GM19372 (cell line): ENCODE measurements at regions not wholly inside any gene's neighbourhood (a gene's known extent, or its start where the extent isn't known, plus 50 kb on each side); places are given as distances from the start of the nearest gene placed in this dataset.

ENCODE experiments used
- ATAC-seq: cut with Tn5 transposase; IDR thresholded peaks from one replicate; pipeline ENCODE4 v1.9.1; 2021; ENCODE audit warnings: mild to moderate bottlenecking, low read depth, moderate library complexity; ENCODE audit not compliant: unreplicated experiment

DNA sequence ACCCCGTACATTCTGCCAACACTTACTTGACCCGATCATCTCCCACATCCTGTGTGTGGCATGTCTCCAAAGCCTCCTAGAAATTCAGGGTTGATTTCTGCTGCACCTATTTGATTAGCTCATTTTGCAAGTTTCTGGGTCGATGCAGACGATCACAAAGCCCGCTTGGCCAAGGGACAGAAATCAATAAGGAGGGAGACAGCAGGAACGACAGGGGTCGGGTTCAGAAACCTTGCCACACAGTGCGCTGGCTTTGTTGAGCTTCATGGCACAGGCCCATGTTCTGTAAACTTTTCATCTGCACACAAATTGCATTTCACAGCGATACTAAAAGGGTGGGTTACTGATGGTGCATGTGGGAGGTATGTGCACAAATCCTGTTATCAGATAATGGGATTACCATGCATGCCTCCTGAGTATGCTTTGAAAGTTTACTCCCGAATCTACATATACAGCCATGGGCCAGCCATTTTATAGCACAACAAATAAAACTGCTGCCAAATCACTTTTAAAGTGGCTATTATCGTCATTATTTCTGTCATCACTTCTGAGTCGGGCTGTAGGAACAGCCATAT is 95.9 kb upstream of the ATP11B start:
- no peak for ATAC-seq

- no peak for ATAC-seq
Measured at GRCh38 chr3:182698078-182698477, 95.2 kb upstream of the ATP11B start.

GRCh38 chr3:182699550-182700170 is 93.6 kb upstream of the ATP11B start:
- ATAC-seq: no peak

GRCh38 chr3:182702216-182702615 is 91.1 kb upstream of the ATP11B start:
- ATAC-seq: no peak

DNA sequence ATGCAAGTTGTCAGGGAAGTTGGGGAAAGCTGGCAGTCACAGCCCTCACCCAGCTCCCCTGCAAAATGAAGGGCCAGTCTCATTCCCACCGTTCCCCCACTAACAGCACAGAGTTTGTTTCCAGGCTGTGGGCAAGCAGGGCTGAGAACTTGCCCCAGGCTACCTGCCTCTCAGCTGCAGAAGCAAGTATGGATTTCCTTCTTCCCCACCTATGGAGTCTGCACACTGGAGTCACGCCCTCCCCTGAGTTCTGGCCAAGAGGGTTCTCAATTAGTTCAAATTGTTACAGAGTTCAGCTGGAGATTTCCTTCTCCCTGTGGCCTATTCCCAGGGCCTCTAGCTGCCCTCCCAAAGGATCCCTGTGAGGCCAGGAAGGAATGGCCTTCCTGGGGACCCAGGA is 90.1 kb upstream of the ATP11B start:
- ATAC-seq: no peak

GRCh38 chr3:182704926-182705325 is 88.4 kb upstream of the ATP11B start:
- no peak for ATAC-seq

GRCh38 chr3:182708810-182709209 is 84.5 kb upstream of the ATP11B start:
- ATAC-seq: no peak

GRCh38 chr3:182709306-182709705 is 84.0 kb upstream of the ATP11B start:
- ATAC-seq: no peak

DNA sequence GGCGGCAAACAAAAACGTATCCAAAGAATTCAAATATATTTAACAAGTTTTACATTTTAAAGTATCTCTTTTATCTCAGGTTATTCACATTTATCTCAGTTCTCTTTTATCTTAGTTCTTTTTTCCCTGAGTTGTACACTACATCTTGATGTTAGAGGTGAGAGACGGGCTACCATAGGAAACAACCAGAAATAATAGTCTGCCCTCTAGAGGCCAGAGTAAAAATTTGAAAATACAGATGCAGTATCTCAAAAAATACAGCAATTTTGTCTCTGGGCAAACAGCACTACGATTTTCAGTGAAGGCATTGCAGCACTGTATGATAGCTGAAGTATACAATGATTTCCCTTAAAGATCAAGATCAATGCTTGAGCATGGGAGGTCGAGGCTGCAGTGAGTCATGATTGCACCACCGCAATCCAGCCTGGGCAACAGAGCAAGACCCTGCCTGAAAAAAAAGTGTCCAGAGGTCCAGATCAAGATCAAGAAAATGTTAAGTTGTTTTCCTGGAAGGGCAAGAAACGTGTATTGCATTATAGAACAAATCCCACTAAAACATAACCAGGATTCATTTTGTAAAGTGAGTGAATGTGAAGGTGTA is 82.6 kb upstream of the ATP11B start:
- ATAC-seq: no peak

GRCh38 chr3:182711261-182711683 is 82.0 kb upstream of the ATP11B start:
- no peak for ATAC-seq

DNA sequence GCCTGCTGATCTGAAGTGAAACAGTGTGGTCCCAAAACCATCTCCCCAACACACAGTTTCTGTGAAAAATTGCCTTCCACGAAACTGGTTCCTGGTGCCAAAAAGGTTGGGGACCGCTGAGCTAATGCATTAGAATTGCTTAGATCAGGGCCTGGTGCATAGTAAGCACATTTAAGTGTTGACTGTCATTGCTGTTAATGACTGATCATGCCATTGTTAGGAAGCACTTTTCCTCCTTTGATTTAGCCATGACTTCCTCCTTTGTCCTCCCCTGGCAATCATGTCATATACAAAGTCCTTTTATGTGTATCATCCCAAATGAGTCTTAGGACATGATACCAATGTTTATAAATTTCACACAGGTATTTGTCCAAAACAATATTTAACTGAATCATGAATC is 81.5 kb upstream of the ATP11B start:
- ATAC-seq: no peak

- ATAC-seq: no peak
Measured at GRCh38 chr3:182713111-182713510, 80.2 kb upstream of the ATP11B start.

DNA sequence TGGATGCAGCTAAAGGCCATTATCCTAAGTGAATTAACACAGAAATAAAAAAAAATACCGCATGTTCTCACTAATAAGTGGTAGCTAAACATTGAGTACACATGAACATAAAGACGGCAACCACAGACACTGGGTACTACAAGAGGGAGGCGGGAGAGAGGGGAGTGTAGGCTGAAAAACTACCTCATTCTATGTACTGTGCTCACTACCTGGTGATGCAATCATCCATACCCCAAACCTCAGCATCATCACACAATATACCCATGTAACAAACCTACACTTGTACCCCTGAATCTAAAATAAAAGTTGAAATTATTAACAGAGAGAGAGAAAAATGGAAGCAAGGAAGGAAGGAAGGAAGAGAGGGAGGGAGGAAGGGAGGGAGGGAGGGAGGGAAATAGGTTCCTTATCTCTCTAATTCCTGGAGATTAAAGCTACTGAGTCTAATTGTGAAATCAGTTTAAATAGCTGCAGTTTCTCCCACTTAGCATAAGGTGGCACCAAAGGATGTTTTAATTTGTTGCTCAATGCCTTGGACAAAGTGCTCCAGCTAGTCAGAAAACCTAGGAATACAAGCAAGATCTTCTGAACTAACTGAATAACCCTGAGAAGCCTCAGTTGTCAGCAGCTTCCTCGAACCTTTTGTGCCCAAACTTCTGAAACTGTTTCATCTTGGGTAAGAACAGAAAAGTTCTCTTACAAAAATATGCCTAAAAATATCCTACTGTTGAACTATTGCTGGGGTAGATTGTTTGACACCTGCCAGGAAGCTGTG is 79.4 kb upstream of the ATP11B start:
- ATAC-seq: peak; percentile 34

GRCh38 chr3:182715006-182715405 is 78.3 kb upstream of the ATP11B start:
- no peak for ATAC-seq

GRCh38 chr3:182716114-182716688 is 77.1 kb upstream of the ATP11B start:
- peak; percentile 41 for ATAC-seq

DNA sequence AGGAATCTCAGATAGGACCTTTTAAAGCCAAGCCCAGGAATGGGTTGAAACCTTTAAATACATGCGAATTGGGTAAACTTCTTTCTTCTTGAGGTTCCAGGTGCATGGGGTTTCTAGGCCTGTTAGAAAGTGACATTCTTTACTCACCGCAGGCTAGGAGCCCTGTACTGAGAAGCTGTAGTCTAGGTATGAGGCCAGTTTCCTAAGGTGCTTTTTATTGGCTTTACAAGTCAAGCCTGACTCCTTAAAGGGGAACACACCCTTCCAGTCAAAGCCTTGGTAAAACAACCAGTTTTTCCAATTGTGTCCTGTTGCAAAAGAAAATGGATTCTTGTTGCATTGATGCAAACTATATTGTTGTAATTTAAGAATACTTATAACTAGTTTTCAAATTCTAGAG is 76.1 kb upstream of the ATP11B start:
- peak; percentile 82 for ATAC-seq

- ATAC-seq: no peak
Measured at GRCh38 chr3:182722907-182723306, 70.4 kb upstream of the ATP11B start.

- no peak for ATAC-seq
Measured at GRCh38 chr3:182723596-182723995, 69.7 kb upstream of the ATP11B start.

DNA sequence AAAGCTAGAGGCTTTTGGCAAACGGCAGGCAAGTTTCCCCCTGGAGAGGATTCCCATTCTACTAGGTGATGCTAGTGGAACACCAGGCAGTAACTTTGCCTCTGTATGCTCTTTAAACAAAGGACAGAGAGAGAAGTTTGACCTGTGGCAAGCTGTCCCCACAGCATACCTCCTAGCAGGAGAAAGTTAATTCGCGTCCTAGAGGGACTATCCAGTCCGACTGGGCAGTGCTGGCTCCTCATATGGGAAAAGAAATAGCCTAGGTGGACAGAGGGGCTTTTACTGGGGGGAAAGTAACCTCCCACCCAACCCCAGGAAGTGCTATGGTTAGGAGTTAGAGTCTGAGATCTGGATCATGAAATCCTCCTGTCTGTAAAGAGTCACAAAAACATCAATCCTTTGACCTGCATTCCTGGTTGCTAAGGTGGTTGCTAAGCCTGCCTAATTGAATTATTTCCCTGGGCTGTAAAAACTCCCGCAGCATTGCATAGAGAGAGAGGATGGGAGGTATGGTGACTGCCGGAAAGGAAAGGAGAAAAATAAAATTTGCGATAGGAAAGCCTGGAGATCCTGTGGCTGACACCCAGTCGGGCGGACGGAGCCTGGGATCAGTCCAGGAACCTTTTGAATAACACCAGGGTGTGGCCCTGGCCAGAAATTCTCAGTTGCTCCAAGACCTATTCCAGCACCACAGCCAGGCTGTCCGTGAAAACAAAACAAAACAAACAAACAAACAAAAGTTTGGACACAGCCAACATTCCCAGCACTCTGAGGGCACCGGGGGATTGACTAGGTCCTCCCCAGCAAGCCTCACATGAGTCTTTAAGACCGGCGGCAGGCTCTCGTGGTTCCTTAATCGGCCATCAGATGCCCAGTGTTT is 67.7 kb upstream of the ATP11B start:
- ATAC-seq: no peak
